DOHH2 (cell line): ENCODE measurements at regions not wholly inside any gene's neighbourhood (a gene's known extent, or its start where the extent isn't known, plus 50 kb on each side); places are given as distances from the start of the nearest gene placed in this dataset.

ENCODE experiments used
- CTCF ChIP-seq: fragments of 200-600 bp; sonication (generic); IDR thresholded peaks from one replicate; pipeline ENCODE4 v1.5.1; 2014; ENCODE audit warnings: antibody characterized with exemption, mild to moderate bottlenecking, low read depth, low read length; ENCODE audit not compliant: poor library complexity, severe bottlenecking
- EZH2phosphoT487 ChIP-seq: fragments of 200-600 bp; sonication (generic); IDR thresholded peaks from 2 replicates; pipeline ENCODE4 v1.6.1; 2017; ENCODE audit warnings: borderline replicate concordance, mild to moderate bottlenecking, antibody characterized with exemption, low read length, moderate library complexity, mixed read lengths

GRCh38 chr19:46913852-46914430 is 53.1 kb downstream of the ARHGAP35 start:
- TF ChIP-seq CTCF: no peak
- TF ChIP-seq EZH2phosphoT487: no peak
